Brain microvascular endothelial cell (primary cell): ENCODE measurements at regions not wholly inside any gene's neighbourhood (a gene's known extent, or its start where the extent isn't known, plus 50 kb on each side); places are given as distances from the start of the nearest gene placed in this dataset.
"Not testable (repeated sequence)": the region's sequence is repeated elsewhere in the genome, so short reads cannot be mapped to it uniquely, and the experiment has no call there.

ENCODE experiments used
- DNase-seq: peaks from one replicate; pipeline ENCODE4 v3.0.0-alpha.2; 2020
- H3K27ac ChIP-seq: fragments of 250-450 bp; sonication (Bioruptor Pico); 2 replicates; pipeline ENCODE4 v1.5.1; 2020; ENCODE audit warnings: mild to moderate bottlenecking, moderate library complexity
- H3K27me3 ChIP-seq: fragments of 250-450 bp; sonication (Bioruptor Pico); replicated peaks from 2 replicates; pipeline ENCODE4 v1.5.1; 2020; ENCODE audit warnings: mild to moderate bottlenecking
- H3K36me3 ChIP-seq: fragments of 250-450 bp; sonication (Bioruptor Pico); replicated peaks from 2 replicates; pipeline ENCODE4 v1.5.1; 2020; ENCODE audit warnings: mild to moderate bottlenecking
- H3K4me3 ChIP-seq: 2 replicates; pipeline ENCODE4 v1.5.1; 2011; ENCODE audit warnings: low read depth, mild to moderate bottlenecking, control low read depth, low read length, moderate library complexity
- in situ Hi-C: cut with HindIII; loops from 2 replicates; pipeline ENCODE4 v1.10.0; 2017; ENCODE audit warnings: low sequenced_read_pairs, low pct_ligation_motif_present
- TF ChIP-seq, protein P1 (sequence below): IDR thresholded peaks from 2 replicates; pipeline ENCODE4 v1.5.1; 2011; ENCODE audit warnings: low read depth, mild to moderate bottlenecking, moderate library complexity, low read length, control low read depth, inconsistent platforms; ENCODE audit errors: missing control alignments

DNA sequence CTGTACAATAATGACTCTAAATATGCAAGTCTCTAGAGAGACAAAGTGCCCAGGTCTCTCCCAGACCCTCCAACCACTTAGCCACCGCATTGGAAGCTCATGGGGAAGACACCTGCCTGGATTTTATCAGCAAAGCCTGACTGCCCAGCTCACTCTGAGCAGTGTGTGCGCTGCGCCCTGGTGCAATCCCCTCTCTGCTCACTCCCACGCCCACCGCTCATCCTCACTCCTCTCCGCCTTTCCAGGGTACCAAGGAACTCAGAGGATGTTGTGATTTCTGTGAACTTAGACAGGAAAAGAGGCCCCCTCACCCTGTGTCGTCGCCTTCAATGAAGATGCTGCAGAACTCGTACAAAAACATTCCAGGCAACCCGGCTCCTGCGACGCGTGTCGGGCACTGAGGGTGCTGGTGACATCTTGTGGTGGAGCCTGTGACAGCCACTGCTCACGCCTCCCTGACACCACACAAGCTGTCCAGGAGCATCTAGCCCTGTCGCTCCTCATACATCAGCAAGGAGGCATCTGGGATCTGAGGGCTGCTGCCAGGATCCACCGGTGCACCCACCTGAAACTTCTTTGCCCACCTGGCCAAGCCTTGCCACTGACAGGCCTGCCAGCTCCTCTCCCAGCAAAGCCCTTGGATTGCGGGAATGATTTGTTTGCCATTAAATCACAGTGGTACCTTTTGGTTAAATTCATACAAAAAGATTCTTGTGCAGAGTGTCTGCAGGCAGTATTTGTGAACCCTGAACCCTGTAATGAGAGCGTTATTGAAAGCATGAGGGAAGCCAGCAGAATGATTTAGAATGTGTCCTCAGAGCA lies 220.4 kb downstream of the ZNF516 start:
- DNase-seq: no peak
- Histone ChIP-seq H3K4me3 (no peak overlapping the region), H3K36me3 (no peaks in the 10 kb centered on the region), H3K27ac (no peak overlapping the region), H3K27me3 (no peaks in the 10 kb centered on the region)
- TF ChIP-seq, protein P1, sequence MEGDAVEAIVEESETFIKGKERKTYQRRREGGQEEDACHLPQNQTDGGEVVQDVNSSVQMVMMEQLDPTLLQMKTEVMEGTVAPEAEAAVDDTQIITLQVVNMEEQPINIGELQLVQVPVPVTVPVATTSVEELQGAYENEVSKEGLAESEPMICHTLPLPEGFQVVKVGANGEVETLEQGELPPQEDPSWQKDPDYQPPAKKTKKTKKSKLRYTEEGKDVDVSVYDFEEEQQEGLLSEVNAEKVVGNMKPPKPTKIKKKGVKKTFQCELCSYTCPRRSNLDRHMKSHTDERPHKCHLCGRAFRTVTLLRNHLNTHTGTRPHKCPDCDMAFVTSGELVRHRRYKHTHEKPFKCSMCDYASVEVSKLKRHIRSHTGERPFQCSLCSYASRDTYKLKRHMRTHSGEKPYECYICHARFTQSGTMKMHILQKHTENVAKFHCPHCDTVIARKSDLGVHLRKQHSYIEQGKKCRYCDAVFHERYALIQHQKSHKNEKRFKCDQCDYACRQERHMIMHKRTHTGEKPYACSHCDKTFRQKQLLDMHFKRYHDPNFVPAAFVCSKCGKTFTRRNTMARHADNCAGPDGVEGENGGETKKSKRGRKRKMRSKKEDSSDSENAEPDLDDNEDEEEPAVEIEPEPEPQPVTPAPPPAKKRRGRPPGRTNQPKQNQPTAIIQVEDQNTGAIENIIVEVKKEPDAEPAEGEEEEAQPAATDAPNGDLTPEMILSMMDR: peak; percentile 6
- in situ Hi-C loops: no loop called here

DNA sequence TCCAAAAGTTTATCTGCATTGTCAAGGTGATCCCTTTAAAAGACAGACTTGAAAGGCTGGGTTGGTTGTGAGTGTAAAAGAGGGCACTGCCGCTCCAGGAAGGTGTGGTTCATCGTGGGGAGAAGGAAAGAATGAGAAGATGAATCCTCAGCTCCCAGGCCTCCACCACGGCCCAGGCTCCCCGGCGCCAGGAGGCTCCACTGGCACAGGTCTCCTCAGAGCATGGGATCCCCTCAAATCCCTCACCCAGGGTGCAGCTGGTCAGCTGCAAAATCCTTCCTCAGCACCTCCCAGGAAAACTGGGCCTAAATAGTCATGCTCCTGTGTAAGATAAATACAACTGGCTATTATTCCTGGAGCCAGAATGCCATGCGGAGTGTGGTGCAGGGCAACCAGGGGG lies 221.1 kb downstream of the ZNF516 start:
- no peaks in the 10 kb centered on the region for H3K27me3 ChIP-seq
- TF ChIP-seq, protein P1: no peak
- no peak for DNase-seq
- H3K4me3 ChIP-seq: no peak overlapping the region
- H3K36me3 ChIP-seq: no peaks in the 10 kb centered on the region
- in situ Hi-C loops: no loop called here
- H3K27ac ChIP-seq: no peak overlapping the region

DNA sequence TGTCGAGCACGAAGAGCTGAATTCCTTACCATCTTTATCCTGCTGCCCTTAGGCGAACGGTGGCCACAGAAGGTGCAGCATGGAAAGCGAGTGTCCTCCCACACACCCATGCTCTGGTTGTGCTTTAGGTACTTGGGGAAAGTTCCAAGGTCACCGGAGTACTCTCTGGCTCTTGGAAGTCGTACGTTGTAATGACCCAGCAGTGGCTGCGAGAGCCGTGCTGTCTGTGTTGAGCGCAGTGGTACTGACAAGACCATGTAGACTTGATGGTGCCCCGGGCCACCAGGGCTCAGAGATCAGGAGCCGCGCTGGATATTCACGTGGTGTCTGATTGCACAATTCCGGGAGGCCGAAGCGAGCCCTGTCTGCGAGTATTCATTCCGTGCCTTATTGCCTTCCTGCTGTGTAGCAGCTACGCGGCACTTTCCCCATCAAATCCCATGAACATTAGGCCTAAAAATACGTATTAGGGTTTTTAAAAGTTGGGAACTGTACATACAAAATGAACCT lies 222.0 kb downstream of the ZNF516 start:
- Histone ChIP-seq H3K27ac (no peak overlapping the region), H3K36me3 (no peaks in the 10 kb centered on the region), H3K27me3 (no peaks in the 10 kb centered on the region), H3K4me3 (no peak overlapping the region)
- TF ChIP-seq, protein P1: no peak
- in situ Hi-C loops: no loop called here
- no peak for DNase-seq

DNA sequence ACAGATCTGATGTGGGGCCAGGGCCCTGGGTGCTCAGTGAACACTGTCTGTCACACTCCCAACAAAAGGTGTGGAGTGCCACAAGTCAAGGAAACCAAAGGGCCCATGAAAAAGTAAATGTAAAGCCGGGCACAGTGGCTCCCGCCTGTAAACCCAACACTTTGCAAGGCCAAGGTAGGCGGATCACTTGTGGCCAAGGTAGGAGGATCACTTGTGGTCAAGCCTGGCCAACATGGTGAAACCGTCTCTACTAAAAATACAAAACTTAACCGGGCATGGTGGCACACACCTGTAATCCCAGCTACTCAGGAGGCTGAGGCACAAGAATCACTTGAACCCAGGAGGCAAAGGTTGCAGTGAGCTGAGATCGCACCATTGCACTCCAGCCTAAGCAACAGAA lies 227.6 kb downstream of the ZNF516 start:
- in situ Hi-C loops, H3K27ac ChIP-seq, H3K27me3 ChIP-seq, H3K36me3 ChIP-seq, DNase-seq, H3K4me3 ChIP-seq: not testable (repeated sequence)

DNA sequence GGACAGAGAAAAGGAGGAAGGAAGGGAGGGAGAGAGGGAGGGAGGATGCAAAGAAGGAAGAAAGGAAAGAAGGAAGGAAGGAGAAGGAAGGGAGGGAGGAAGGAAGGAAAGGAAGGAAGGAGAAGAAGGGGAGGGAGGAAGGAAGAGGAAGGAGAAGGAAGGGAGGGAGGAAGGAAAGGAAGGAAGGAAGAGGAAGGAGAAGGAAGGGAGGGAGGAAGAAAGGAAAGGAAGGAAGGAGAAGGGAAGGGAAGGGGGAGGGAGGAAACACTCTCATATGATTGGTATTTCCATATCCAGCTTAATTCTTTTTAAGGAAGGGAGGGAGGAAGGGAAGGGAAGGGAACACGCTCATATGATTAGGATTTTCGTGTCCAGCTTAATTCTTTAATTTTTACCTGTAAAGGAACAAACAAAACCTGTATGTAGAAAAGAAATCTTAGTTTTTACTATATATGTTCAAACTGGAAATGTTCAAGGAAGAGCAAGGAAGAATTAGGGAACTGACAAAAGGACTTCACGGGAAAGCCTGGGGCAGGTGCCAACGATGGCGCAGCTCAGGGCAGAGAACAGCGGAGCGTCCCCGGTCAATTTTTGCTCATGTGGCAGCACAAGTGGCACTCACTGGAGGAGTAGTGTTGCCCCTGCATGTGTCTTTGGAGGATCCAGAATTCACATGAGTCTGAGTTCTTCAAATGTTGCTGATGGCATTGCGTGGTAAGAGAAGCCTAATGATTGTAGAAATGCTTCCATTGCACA lies 228.6 kb downstream of the ZNF516 start:
- H3K27ac ChIP-seq: no peak overlapping the region
- H3K4me3 ChIP-seq: no peak overlapping the region
- in situ Hi-C loops: no loop called here
- no peaks in the 10 kb centered on the region for H3K36me3 ChIP-seq
- TF ChIP-seq, protein P1: no peak
- DNase-seq: no peak
- H3K27me3 ChIP-seq: no peaks in the 10 kb centered on the region

DNA sequence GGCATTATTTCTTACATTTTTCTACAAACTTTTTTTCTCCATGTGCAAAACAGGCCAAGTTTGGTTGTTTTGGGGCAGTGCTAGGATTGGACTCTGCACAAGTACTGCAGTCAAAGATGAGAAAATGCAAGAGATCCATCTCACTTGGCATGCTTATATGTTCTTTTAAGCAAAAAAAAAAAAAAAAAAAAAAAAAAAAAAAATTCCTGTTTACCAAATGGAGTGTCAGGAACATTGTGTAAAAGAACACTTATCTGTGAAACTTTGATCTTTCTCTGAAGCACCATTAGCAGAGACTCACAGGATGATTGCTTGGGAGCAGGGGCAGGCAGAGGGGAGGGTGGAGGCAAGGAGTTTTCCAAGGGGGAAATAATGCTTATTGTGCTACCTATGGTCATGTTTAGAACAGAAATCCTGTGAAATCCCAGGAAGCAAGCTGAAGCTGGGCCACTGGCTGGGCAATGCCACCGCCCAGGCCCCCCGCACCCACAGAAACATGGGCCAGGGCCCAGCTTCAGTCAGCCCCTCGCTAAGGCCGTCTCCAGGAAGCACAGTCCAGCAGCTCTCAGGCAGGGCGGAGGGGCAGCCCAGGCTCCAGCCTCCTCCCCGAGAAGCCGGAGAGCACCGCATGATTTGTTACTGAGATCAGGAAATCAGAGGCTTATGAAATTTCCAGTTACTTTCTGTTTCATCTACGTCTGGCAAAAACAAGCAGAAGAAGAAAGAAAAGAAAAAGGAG lies 229.4 kb downstream of the ZNF516 start:
- H3K4me3 ChIP-seq: no peak overlapping the region

More for the DNA sequence above, 229.4 kb downstream of the ZNF516 start:
- Histone ChIP-seq H3K36me3 (no peaks in the 10 kb centered on the region), H3K27ac (no peak overlapping the region), H3K27me3 (no peaks in the 10 kb centered on the region)
- DNase-seq: no peak
- in situ Hi-C loops: no loop called here
- TF ChIP-seq, protein P1: no peak
